Colonic mucosa (tissue), 4 donors: ENCODE measurements at regions not wholly inside any gene's neighbourhood (a gene's known extent, or its start where the extent isn't known, plus 50 kb on each side); places are given as distances from the start of the nearest gene placed in this dataset.

Experiments
- DNase-seq: peaks from one replicate; pipeline ENCODE4 v3.0.0-alpha.2; 2020
- H3K27ac ChIP-seq: fragments of 200-600 bp; one replicate; pipeline ENCODE4 v1.8.0; 2021
- H3K27me3 ChIP-seq: fragments of 200-600 bp; one replicate; pipeline ENCODE4 v1.8.0; 2021
- H3K36me3 ChIP-seq: fragments of 200-600 bp; one replicate; pipeline ENCODE4 v1.8.0; 2021
- H3K4me1 ChIP-seq: fragments of 200-600 bp; one replicate; pipeline ENCODE4 v1.8.0; 2021; ENCODE audit warnings: mild to moderate bottlenecking
- H3K4me3 ChIP-seq: fragments of 200-600 bp; one replicate; pipeline ENCODE4 v1.8.0; 2021
- H3K9ac ChIP-seq, 2 donors: one replicate each; pipeline ENCODE4 v1.7.0; 2013; ENCODE audit warnings: control low read depth in 2 of 2, low read depth in 2 of 2, low read length in 2 of 2
- H3K9me3 ChIP-seq: fragments of 200-600 bp; one replicate; pipeline ENCODE4 v1.8.0; 2021
- intact Hi-C: fragments of 100-400 bp; cut with DNase I; formaldehyde crosslinking; loops from one replicate; pipeline ENCODE4 v1.14.1; 2022
- TF ChIP-seq, protein P1 (sequence below): fragments of 200-600 bp; IDR thresholded peaks from one replicate; pipeline ENCODE4 v1.8.0; 2022; ENCODE audit warnings: antibody characterized with exemption, mild to moderate bottlenecking
- donor health status: healthy.
- donor health status: DM: no; HTN: no; CAD: no.
- donor health status: DM: no; HTN: no; CAD: no.

DNA sequence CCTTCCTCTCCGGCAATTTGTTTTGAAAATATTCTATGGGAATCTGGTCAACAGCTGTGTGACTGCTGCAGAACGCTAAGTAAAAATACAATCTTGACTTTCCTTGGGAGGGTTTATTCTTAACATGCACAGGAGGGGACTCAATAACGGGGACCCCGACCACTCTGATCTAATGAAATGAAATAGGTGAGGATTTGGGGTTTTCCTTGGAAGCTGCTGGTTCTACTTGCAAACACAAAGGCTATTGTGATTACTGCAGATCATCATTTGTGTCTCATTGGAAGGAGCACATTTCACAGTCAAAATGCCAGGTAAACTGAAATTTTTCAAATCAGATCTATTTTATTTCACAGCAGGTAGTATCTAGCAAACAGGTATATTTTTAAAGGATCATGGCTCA lies 366.1 kb downstream of the SHANK2 start:
- DNase-seq = no peak
- Histone ChIP-seq H3K9ac (no peak overlapping the region), H3K27me3 (no peaks in the 10 kb centered on the region), H3K36me3 (no peaks in the 10 kb centered on the region), H3K4me3 (no peak overlapping the region), H3K9me3 (no peaks in the 10 kb centered on the region), H3K27ac (no peak overlapping the region), H3K4me1 (no peaks in the 10 kb centered on the region)
- TF ChIP-seq, protein P1, sequence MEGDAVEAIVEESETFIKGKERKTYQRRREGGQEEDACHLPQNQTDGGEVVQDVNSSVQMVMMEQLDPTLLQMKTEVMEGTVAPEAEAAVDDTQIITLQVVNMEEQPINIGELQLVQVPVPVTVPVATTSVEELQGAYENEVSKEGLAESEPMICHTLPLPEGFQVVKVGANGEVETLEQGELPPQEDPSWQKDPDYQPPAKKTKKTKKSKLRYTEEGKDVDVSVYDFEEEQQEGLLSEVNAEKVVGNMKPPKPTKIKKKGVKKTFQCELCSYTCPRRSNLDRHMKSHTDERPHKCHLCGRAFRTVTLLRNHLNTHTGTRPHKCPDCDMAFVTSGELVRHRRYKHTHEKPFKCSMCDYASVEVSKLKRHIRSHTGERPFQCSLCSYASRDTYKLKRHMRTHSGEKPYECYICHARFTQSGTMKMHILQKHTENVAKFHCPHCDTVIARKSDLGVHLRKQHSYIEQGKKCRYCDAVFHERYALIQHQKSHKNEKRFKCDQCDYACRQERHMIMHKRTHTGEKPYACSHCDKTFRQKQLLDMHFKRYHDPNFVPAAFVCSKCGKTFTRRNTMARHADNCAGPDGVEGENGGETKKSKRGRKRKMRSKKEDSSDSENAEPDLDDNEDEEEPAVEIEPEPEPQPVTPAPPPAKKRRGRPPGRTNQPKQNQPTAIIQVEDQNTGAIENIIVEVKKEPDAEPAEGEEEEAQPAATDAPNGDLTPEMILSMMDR = no peak
- intact Hi-C loops = no loop called here

DNA sequence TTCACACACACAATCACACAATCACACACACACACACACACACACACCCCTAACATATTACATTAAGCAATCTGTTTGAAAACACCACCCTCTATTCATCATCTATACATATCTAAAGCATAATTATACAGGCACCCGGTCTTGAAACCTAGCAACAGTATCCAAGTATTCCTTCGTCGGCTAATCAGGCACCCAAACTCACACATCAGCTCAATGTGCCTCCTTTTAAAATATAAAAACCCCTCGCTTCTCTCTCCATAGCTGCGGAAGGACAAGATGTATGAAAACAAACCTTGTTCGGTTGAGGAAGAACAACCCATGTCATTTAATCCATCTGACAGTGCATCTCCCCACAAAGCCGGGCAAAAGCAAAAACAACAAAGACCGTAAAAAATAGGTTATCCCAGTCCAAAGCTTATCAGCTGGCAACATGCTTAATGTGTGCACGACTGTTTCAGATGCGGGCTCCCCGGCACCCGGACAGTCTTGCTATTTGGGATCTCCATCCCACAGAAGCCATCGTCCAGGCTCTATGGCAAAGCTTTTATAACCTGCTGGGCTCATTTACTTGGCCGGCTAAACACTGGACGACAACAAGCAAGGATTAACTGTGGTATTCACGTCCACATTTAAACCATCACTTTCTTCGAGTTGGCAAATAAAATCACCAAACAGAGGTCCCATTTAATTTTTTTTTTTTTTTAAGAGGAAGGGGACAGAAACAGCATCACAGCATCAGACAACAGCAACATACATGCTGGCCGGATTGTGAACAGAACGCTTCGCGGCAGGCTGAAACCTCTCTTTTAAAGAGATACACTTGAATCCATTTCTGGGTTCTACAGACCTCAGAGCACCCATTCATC lies 365.5 kb downstream of the SHANK2 start:
- Histone ChIP-seq H3K9me3 (no peaks in the 10 kb centered on the region), H3K36me3 (no peaks in the 10 kb centered on the region), H3K4me1 (no peaks in the 10 kb centered on the region), H3K27ac (no peak overlapping the region), H3K9ac (no peak overlapping the region), H3K27me3 (no peaks in the 10 kb centered on the region), H3K4me3 (no peak overlapping the region)
- TF ChIP-seq, protein P1 = no peak
- intact Hi-C loops = no loop called here
- DNase-seq = no peak

DNA sequence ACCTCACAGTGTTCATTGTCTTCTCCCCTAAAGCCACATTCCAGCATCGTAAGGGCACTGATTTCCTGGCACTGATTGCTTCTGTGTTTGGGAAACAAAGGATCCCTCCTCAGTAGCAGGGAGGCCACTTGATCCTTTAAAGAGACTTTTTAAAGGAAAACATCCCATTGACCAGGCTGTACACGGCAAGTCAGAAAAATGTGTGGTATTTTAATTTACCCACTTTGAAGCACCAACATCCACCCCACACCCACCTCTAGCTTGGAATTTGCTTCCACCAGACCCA lies 364.9 kb downstream of the SHANK2 start:
- no peak for DNase-seq
- Histone ChIP-seq H3K9ac (no peak overlapping the region), H3K27ac (no peak overlapping the region), H3K27me3 (no peaks in the 10 kb centered on the region), H3K4me3 (no peak overlapping the region), H3K9me3 (no peaks in the 10 kb centered on the region), H3K4me1 (no peaks in the 10 kb centered on the region), H3K36me3 (no peaks in the 10 kb centered on the region)
- TF ChIP-seq, protein P1 = no peak
- intact Hi-C loops = no loop called here

DNA sequence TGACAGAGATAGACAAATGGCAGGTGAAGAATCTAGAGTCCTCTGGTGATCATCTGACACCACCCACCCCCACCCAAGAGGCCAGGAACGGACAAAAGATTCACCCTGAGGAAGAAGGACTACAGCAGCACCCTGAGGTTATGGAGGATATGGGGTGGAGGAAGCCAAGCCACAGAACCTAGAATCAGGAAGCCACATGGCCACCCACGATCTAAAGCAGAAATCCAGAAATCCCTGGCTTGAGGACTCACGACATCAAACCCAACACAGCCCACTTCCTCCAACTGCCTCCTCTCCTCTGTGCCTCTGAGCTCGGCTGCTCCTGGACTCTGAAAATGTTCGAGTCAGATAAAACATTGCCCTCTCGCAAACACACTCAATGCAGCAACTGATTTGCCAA lies 364.3 kb downstream of the SHANK2 start:
- no peak for DNase-seq
- no peak overlapping the region for H3K9ac ChIP-seq
- no peak overlapping the region for H3K4me3 ChIP-seq
- intact Hi-C loops = no loop called here
- no peaks in the 10 kb centered on the region for H3K36me3 ChIP-seq
- H3K27me3 ChIP-seq = no peaks in the 10 kb centered on the region
- TF ChIP-seq, protein P1 = no peak
- no peak overlapping the region for H3K27ac ChIP-seq
- H3K4me1 ChIP-seq = no peaks in the 10 kb centered on the region
- no peaks in the 10 kb centered on the region for H3K9me3 ChIP-seq

DNA sequence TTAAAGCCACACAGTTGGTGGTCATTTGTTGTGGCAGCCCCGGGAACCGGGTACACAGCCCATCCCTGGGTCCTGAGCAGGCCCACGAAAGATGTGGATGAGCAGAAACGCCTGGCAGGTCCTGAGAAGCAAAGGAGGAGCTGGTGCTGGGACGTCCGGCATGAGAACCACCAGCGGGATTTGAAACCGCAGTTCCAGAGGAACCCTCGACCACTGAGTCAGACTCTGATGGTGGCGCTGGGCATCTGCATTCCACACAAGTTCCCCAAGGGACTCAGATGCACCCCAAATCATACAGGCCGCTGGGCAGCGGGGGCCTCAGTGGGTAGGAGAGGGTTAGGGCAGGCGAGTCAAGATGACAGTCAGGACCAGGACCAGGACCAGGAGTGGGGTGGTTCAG lies 363.0 kb downstream of the SHANK2 start:
- no peak for DNase-seq
- no peak overlapping the region for H3K27ac ChIP-seq
- intact Hi-C loops = no loop called here
- H3K4me1 ChIP-seq = no peaks in the 10 kb centered on the region
- no peaks in the 10 kb centered on the region for H3K36me3 ChIP-seq
- H3K9me3 ChIP-seq = no peaks in the 10 kb centered on the region
- TF ChIP-seq, protein P1 = no peak
- H3K27me3 ChIP-seq = no peaks in the 10 kb centered on the region
- H3K9ac ChIP-seq = no peak overlapping the region
- H3K4me3 ChIP-seq = no peak overlapping the region
